NT2/D1 (cell line): ENCODE measurements at regions not wholly inside any gene's neighbourhood (a gene's known extent, or its start where the extent isn't known, plus 50 kb on each side); places are given as distances from the start of the nearest gene placed in this dataset.

Source experiments
- SUZ12 ChIP-seq: IDR thresholded peaks from 2 replicates; pipeline ENCODE4 v1.6.1; 2011; ENCODE audit not compliant: insufficient read length, insufficient read depth; ENCODE audit errors: extremely low read depth
- YY1 ChIP-seq: IDR thresholded peaks from 2 replicates; pipeline ENCODE4 v1.6.1; 2011; ENCODE audit not compliant: insufficient read length, insufficient read depth
- ZNF274 ChIP-seq: IDR thresholded peaks from 2 replicates; pipeline ENCODE4 v1.6.1; 2011; ENCODE audit warnings: mild to moderate bottlenecking, low read depth, low read length

- TF ChIP-seq YY1 = no peak
- TF ChIP-seq SUZ12 = no peak
- TF ChIP-seq ZNF274 = no peak
Measured at GRCh38 chr13:55418095-55418494, 1722.6 kb upstream of the PRR20A start.
